GM12892 (cell line): ENCODE measurements at regions not wholly inside any gene's neighbourhood (a gene's known extent, or its start where the extent isn't known, plus 50 kb on each side); places are given as distances from the start of the nearest gene placed in this dataset.
"Not testable (repeated sequence)": the region's sequence is repeated elsewhere in the genome, so short reads cannot be mapped to it uniquely, and the experiment has no call there.

ENCODE experiments used
- DNase-seq: peaks from one replicate; pipeline ENCODE4 v3.0.0; 2011; ENCODE audit not compliant: insufficient read length
- FAIRE-seq: peaks from 2 replicates; lab custom pipeline; 2011; peaks lifted over from hg19 to GRCh38; lab: Jason Lieb, UNC
- POLR2A ChIP-seq: IDR thresholded peaks from 2 replicates; pipeline ENCODE4 v1.6.1; 2011; ENCODE audit warnings: low read depth, low read length, control low read depth
- POLR2AphosphoS5 ChIP-seq: IDR thresholded peaks from 2 replicates; pipeline ENCODE4 v1.6.1; 2011; ENCODE audit warnings: low read depth, low read length, control low read depth
- TAF1 ChIP-seq: IDR thresholded peaks from 2 replicates; pipeline ENCODE4 v1.6.1; 2011; ENCODE audit warnings: low read depth, mild to moderate bottlenecking, control low read depth, low read length, borderline replicate concordance

- no peak for DNase-seq
- no peak for TF ChIP-seq POLR2A
- TF ChIP-seq TAF1, result no peak
- TF ChIP-seq POLR2AphosphoS5, result no peak
- no peak for FAIRE-seq
Observed at GRCh38 chr16:65816556-65816955, 549.9 kb upstream of the CDH5 start.

- no peak for DNase-seq
- no peak for TF ChIP-seq TAF1
- TF ChIP-seq POLR2AphosphoS5, result no peak
- TF ChIP-seq POLR2A, result no peak
- FAIRE-seq, result no peak
Observed at GRCh38 chr16:65815707-65816106, 550.8 kb upstream of the CDH5 start.

- not testable (repeated sequence) for FAIRE-seq, DNase-seq
Observed at GRCh38 chr16:65813879-65814278, 552.6 kb upstream of the CDH5 start.

- DNase-seq, result no peak
- no peak for TF ChIP-seq POLR2AphosphoS5
- TF ChIP-seq POLR2A, result no peak
- no peak for TF ChIP-seq TAF1
- no peak for FAIRE-seq
Observed at GRCh38 chr16:65809627-65810026, 556.9 kb upstream of the CDH5 start.

DNA sequence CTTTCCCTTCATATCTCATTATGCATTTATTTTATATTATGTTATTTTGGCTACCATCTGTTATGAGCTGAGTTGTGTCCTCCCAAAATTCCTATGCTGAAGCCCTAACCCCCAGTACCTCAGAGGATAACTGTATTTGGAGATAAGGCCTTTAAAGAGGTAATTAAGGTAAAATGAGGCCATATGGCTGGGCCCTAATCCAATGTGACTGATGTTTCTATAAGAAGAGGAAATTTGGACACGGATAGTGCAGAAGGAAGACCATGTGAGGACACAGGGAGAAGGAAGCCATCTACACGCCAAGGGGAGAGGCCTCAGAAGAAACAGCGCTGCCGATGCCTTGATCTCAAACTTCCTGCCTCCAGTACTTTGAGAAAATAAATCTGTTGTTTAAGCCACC is 557.7 kb upstream of the CDH5 start:
- FAIRE-seq, result no peak
- TF ChIP-seq POLR2AphosphoS5, result no peak
- TF ChIP-seq POLR2A, result no peak
- no peak for TF ChIP-seq TAF1
- DNase-seq, result no peak

DNA sequence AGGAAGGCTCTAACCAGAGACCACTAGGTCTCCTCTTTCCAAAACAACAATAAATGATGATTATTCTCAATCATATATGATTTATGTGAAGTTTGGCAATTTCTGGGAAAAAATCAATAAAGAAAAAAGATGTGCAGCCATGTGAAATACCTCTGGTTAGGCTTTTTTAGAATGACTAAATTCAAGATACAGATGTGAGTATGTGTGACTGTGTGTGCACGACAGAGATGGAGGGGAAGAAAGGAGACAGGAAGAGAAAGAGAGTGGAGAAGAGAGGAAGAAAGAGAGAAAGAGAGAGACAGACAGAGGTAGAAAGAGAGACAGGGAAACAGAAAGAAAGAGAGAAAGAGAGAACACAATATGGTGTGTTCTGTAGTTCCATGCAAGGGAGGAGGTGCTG is 558.6 kb upstream of the CDH5 start:
- FAIRE-seq (no peak), DNase-seq (no peak)
- TF ChIP-seq TAF1 (no peak), POLR2A (no peak), POLR2AphosphoS5 (no peak)

DNA sequence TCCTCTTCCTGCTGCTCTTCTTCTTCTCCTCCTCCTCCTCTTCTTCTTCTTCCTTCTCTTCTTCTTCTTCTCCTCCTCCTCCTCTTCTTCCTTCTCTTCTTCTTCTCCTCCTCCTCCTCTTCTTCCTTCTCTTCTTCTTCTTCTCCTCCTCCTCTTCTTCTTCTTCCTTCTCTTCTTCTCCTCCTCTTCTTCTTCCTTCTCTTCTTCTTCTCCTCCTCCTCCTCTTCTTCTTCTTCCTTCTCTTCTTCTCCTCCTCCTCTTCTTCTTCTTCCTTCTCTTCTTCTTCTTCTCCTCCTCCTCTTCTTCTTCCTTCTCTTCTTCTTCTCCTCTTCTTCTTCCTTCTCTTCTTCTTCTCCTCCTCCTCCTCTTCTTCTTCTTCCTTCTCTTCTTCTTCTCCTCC is 560.8 kb upstream of the CDH5 start:
- not testable (repeated sequence) for DNase-seq, FAIRE-seq

DNA sequence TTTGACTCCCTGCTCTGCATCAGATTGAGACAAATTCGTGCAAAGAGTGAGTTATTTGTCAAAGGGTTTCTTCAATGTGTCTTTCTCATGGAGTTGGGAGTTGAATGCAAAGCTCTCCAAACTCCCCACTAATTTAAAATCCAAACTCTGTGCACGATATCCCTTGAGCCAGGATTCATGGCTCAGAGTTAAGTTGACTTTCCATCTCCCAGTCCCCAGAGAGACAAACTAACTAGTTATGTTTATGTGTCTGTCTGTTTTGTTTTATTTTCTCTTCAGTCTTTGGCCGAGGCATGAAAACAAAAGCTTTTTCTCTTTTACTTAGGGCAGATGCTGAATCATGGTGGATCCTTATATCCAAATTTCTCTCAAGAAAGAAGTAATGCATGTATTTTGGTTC is 570.0 kb upstream of the CDH5 start:
- FAIRE-seq (no peak), DNase-seq (no peak)
- TF ChIP-seq TAF1, result no peak
- no peak for TF ChIP-seq POLR2A
- TF ChIP-seq POLR2AphosphoS5, result no peak

GRCh38 chr16:65794973-65795372 is 571.5 kb upstream of the CDH5 start:
- DNase-seq, result no peak
- no peak for FAIRE-seq
- TF ChIP-seq TAF1, result no peak
- TF ChIP-seq POLR2AphosphoS5, result no peak
- TF ChIP-seq POLR2A, result no peak

DNA sequence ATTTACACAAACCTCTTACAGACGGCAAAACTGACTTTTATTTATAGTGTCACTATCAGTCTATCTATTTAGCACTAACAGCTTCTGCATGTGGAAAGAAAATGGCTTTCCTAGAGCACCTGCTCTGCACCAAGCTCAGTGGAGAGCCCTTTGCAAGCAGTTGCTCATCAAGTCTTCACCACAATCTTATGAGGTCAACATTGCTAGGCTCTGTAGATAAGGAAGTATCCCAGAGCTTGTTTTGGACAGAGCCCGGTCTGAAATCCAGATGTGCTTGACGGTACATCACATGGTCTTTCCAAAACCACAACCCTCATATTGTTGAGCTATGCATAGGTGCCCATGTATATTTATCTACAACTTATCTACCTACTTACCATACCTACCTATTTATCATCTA is 572.7 kb upstream of the CDH5 start:
- FAIRE-seq, result no peak
- DNase-seq, result no peak
- no peak for TF ChIP-seq POLR2AphosphoS5
- no peak for TF ChIP-seq POLR2A
- no peak for TF ChIP-seq TAF1

- FAIRE-seq, result no peak
- TF ChIP-seq POLR2AphosphoS5, result no peak
- no peak for TF ChIP-seq TAF1
- no peak for TF ChIP-seq POLR2A
- no peak for DNase-seq
Observed at GRCh38 chr16:65790768-65791167, 575.7 kb upstream of the CDH5 start.

DNA sequence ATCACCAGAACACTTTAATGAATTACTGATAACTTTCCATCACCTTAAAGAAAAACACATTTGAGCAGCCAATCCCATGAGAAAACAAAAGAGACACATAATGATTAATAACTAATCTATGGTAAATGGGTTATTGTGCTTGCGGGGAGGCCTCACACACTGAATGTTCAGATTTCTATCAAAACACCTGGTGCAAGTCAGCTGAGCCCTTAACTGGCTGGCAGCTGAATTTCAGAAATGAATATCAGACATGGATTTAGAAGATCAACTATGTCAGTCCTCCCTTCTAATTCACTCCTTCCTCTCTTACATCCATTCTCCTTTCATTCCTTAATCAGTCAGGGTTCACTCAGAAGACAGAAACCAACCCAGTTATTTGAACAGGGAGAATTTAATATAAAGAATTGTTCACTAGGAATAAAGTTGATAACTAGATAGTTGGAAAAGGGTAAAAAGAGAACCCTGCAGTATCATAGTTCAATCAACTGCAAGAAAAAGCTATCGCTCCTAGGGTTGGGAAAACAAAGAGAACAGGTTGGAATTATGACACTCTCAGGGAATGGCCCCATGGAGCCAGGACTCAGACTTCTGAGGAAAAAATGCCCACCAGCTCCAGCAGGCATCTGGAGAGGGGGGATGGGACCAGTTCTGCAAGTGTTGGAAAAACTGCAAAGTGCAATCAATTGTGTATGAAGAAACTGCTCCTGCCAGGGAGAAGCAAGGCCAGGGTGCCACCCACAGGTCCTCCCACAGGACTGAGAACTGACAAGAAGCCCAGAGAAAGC is 577.1 kb upstream of the CDH5 start:
- FAIRE-seq, result no peak
- TF ChIP-seq POLR2A (no peak), POLR2AphosphoS5 (no peak), TAF1 (no peak)
- no peak for DNase-seq

DNA sequence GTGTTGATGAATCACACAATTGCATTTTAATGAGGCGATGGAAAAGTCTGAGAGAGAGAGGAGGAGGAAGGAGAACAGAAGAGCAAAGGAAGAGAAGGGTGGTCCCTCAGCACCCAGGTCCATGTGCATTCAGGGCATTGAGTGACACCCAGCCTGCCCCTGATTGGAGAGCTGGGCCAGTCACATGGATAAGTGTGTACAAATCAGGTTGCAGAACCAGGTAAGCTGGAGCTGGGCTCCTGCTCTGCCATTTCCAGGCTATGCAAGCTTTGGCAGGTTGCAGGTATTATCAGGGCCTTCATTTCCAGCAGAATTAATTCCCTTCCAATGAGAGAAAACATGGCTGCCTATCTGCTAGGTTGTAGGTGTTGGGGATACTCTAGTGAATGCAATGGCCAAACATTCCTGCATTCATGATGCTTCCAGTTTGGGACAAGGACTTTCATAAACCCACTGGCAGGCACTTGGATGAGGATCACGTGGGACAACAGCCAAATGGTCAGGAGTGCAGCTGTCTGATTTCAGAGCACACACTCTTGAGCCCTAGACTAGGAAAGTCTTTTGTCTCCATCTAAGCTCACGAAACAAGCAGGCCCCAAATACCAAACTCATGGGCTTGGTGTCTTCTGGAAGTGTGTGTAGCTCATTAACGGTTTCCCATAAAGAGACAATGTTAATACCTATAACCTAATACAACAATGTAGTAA is 577.9 kb upstream of the CDH5 start:
- no peak for DNase-seq
- no peak for FAIRE-seq
- TF ChIP-seq TAF1, result no peak
- TF ChIP-seq POLR2AphosphoS5, result no peak
- TF ChIP-seq POLR2A, result no peak
